Right lobe of liver (tissue), 6 donors: ENCODE measurements at regions not wholly inside any gene's neighbourhood (a gene's known extent, or its start where the extent isn't known, plus 50 kb on each side); places are given as distances from the start of the nearest gene placed in this dataset.

Source experiments
- ATAC-seq, 4 donors: fragments of 200-7000 bp; cut with Tn5 transposase; one replicate each; pipeline ENCODE4 v1.9.1; 2020; ENCODE audit warnings: mild to moderate bottlenecking in 4 of 4, moderate library complexity in 4 of 4
- DNase-seq, 3 donors: peaks; one replicate each; pipeline ENCODE4 v3.0.0-alpha.2; 2020
- H3K27ac ChIP-seq, 3 donors: fragments of 200-600 bp; one replicate each; pipeline ENCODE4 v1.8.0; 2022
- H3K27me3 ChIP-seq, 2 donors: fragments of 200-600 bp; one replicate each; pipeline ENCODE4 v1.8.0; 2022
- H3K36me3 ChIP-seq, 4 donors: fragments of 200-600 bp; sonication (generic) in 1 of 4; one replicate each; pipeline versions ENCODE4 v1.5.1 to v1.8.0; 2017 to 2022; ENCODE audit warnings: control low read depth in 1 of 4
- H3K4me1 ChIP-seq, 4 donors: fragments of 200-600 bp; sonication (generic) in 1 of 4; one replicate each; pipeline versions ENCODE4 v1.5.1 to v1.8.0; 2017 to 2022; ENCODE audit warnings: control low read depth in 1 of 4
- H3K4me3 ChIP-seq, 3 donors: fragments of 200-600 bp; one replicate each; pipeline ENCODE4 v1.8.0; 2022
- H3K9me3 ChIP-seq, 4 donors: fragments of 200-600 bp; sonication (generic) in 1 of 4; one replicate each; pipeline versions ENCODE4 v1.5.1 to v1.8.0; 2017 to 2022; ENCODE audit warnings: control low read depth in 1 of 4
- CTCF ChIP-seq, 4 donors: fragments of 200-600 bp in 3 of 4; fragments of 450-650 bp in 1 of 4; IDR thresholded peaks; one replicate each; pipeline versions ENCODE4 v1.5.1 to v1.8.0; 2016 to 2022; ENCODE audit warnings: antibody characterized with exemption in 4 of 4, mild to moderate bottlenecking in 2 of 4
- POLR2A ChIP-seq: fragments of 450-650 bp; IDR thresholded peaks from one replicate; pipeline ENCODE4 v1.6.1; 2017; ENCODE audit warnings: antibody characterized with exemption, mild to moderate bottlenecking
- WGBS: methylation state at CpG from one replicate; pipeline ENCODE4 v1.1.6; 2018; ENCODE audit warnings: low coverage, low lambda C conversion rate; ENCODE audit not compliant: insufficient coverage; ENCODE audit errors: missing lambda C conversion rate; 5-methylcytosine and 5-hydroxymethylcytosine counted together
- intact Hi-C, 2 donors: fragments of 100-400 bp; cut with DNase I; formaldehyde crosslinking; loops; one replicate each; pipeline versions ENCODE4 v1.11.2 to v1.14.1; 2022
- donor health status: DM: no; HTN: yes; CAD: no.
- donor health status: DM: no; HTN: no; CAD: no.
- donor health status: DM: no; HTN: no; CAD: no.
- donor health status: DM: no; HTN: yes; CAD: no.
- donor health status: DM: no; HTN: yes; CAD: no.

GRCh38 chrY:8562456-8563090, 774.7 kb upstream of the TSPY4 start:
- no peaks in the 10 kb centered on the region for H3K9me3 ChIP-seq
- H3K27ac ChIP-seq, result no peak overlapping the region
- H3K4me1 ChIP-seq, result no peaks in the 10 kb centered on the region
- DNase-seq, result no peak
- H3K27me3 ChIP-seq, result no peaks in the 10 kb centered on the region
- intact Hi-C loops, result no loop called here
- no peak for ATAC-seq
- no peak overlapping the region for H3K4me3 ChIP-seq
- no CpG with 5 or more reads among the region's 8 CpGs for WGBS
- TF ChIP-seq POLR2A (no peak), CTCF (IDR thresholded peaks at IDR 0.05) (no peak)
- H3K36me3 ChIP-seq, result no peaks in the 10 kb centered on the region

- Histone ChIP-seq H3K27me3 (no peaks in the 10 kb centered on the region), H3K9me3 (no peaks in the 10 kb centered on the region), H3K36me3 (no peaks in the 10 kb centered on the region), H3K27ac (no peak overlapping the region), H3K4me1 (no peaks in the 10 kb centered on the region), H3K4me3 (no peak overlapping the region)
- no peak for DNase-seq
- TF ChIP-seq POLR2A (no peak), CTCF (IDR thresholded peaks at IDR 0.05) (no peak)
- intact Hi-C loops, result no loop called here
- no peak for ATAC-seq
- WGBS, result no CpG with 5 or more reads among the region's 3 CpGs
Measured at GRCh38 chrY:8564421-8564820, 772.8 kb upstream of the TSPY4 start.

GRCh38 chrY:8566198-8566597, 771.1 kb upstream of the TSPY4 start:
- no peaks in the 10 kb centered on the region for H3K36me3 ChIP-seq
- H3K9me3 ChIP-seq, result no peaks in the 10 kb centered on the region
- ATAC-seq, result peak in 1 of 4 donors; percentile 67
- DNase-seq, result peak in 1 of 3 donors; percentile 49
- no peaks in the 10 kb centered on the region for H3K4me1 ChIP-seq
- intact Hi-C loops, result no loop called here
- no peak overlapping the region for H3K27ac ChIP-seq
- H3K4me3 ChIP-seq, result no peak overlapping the region
- no peak for TF ChIP-seq POLR2A
- TF ChIP-seq CTCF (IDR thresholded peaks at IDR 0.05), result no peak
- no CpG with 5 or more reads among the region's 2 CpGs for WGBS
- no peaks in the 10 kb centered on the region for H3K27me3 ChIP-seq

GRCh38 chrY:8570384-8570783, 766.9 kb upstream of the TSPY4 start:
- ATAC-seq, result peak in 1 of 4 donors; percentile 80
- no peak for TF ChIP-seq CTCF (IDR thresholded peaks at IDR 0.05)
- no peak for TF ChIP-seq POLR2A
- H3K9me3 ChIP-seq, result no peaks in the 10 kb centered on the region
- H3K27me3 ChIP-seq, result no peaks in the 10 kb centered on the region
- H3K27ac ChIP-seq, result no peak overlapping the region
- intact Hi-C loops, result no loop called here
- peak in 1 of 3 donors; percentile 45 for DNase-seq
- H3K4me1 ChIP-seq, result no peaks in the 10 kb centered on the region
- no peak overlapping the region for H3K4me3 ChIP-seq
- H3K36me3 ChIP-seq, result no peaks in the 10 kb centered on the region

- intact Hi-C loops, result no loop called here
- peak in 1 of 3 donors; percentile 36 for DNase-seq
- no peaks in the 10 kb centered on the region for H3K4me1 ChIP-seq
- TF ChIP-seq POLR2A (no peak), CTCF (IDR thresholded peaks at IDR 0.05) (no peak)
- H3K27ac ChIP-seq, result no peak overlapping the region
- no peaks in the 10 kb centered on the region for H3K9me3 ChIP-seq
- peak in 1 of 4 donors; percentile 87 for ATAC-seq
- H3K27me3 ChIP-seq, result no peaks in the 10 kb centered on the region
- H3K4me3 ChIP-seq, result no peak overlapping the region
- H3K36me3 ChIP-seq, result no peaks in the 10 kb centered on the region
- WGBS, result no CpG with 5 or more reads among the region's 2 CpGs
Measured at GRCh38 chrY:8572916-8573315, 764.3 kb upstream of the TSPY4 start.
